NCI-H1092 treated with DMSO at 0.1 percent for 48 hours (cell line): ENCODE measurements at regions not wholly inside any gene's neighbourhood (a gene's known extent, or its start where the extent isn't known, plus 50 kb on each side); places are given as distances from the start of the nearest gene placed in this dataset.
"Not testable (repeated sequence)": the region's sequence is repeated elsewhere in the genome, so short reads cannot be mapped to it uniquely, and the experiment has no call there.

ENCODE experiments used
- DNase-seq: peaks from one replicate; lab custom pipeline; 2025; lab: John Stamatoyannopoulos, UW

DNA sequence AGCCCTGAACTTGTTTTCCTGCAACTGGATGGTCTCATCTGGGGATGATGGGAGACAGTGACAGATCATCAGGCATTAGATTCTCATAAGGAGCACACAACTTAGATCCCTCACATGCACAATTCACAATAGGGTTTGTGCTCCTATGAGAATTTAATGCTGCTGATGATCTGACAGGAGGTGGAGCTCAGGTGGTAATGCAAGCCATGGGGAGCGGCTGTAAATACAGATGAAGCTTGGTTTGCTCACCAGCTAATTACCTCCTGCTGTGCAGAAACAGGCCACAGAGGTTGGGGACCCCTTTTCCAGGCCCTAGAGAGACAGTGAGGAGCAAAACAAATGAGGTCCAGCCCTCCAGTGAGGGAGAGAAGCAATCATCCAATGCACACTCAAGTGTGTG is 168.6 kb downstream of the RGS9 start:
- DNase-seq = no peak

DNA sequence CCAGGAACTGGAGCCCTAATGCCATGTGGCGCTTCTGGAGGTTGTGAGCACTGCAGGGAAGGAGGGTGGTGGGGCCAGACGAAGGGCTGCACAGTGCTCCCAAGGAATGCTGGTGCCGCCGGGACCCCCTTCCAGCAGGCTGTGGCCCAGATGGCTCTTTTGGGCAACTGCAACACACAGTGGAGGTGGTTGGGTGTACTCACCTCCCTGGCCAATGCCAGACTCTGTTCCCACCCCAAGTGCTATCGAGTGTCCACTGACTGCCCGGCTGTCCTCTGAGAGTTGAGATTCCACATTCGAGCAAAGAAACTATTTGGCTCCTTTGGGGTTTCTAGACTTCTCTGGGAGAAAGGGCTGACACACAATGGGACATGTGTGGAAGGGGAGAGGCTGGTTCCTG is 167.9 kb downstream of the RGS9 start:
- no peak for DNase-seq

DNA sequence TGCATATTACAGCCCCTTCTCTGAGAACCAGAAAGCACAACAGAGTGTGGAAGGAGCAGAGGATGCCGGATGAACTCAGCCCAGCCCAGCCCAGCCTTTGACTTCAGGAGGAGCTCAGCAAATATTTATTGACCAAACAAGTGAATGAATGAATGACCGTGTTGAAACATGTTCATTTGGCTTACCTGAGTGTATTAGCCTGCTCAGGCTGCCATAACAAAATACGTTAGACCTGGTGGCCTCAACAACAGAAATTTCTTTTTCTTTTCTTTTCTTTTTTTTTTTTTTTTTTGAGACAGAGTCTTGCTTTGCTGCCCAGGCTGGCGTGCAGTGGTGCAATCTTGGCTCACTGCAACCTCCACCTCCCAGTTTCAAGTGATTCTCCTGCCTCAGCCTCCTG is 164.7 kb downstream of the RGS9 start:
- DNase-seq = not testable (repeated sequence)

DNA sequence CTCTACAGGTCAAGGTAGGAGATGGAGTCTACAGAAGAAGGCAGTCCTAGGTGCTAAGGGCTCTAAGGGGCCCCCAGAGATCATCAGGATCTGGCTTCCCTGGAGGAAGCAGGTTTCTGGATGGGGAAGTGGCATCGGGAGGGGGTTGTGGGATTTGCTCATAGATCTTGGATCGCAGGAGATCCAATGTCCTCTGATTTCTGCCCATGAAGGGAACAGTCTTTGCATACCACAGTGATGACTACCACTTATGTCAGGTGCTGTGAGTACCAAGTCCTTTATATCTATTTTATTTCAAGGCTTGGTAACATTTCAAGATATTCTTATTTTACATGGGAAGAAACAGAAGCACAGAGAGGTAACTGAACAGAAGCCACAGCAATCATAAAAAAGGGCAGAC is 164.0 kb downstream of the RGS9 start:
- no peak for DNase-seq

DNA sequence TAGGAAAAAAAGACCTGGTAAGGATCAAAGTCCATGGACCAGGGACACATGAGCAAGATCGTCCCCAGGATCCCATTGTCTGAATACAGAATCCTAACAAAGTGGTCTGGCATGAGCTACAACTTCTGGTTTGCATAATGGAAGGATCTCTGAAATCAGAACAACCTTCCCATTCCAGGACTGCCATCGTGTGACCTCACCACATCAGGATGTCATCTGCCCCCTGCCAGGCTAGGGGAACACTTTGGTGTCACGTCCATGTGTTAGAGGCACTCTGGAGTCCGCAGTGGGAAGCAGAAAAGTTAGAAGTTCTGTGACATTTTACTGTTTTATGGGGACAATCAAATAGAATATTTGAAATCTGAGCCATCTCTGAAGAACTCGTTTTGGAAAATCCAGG is 160.7 kb downstream of the RGS9 start:
- DNase-seq = no peak

DNA sequence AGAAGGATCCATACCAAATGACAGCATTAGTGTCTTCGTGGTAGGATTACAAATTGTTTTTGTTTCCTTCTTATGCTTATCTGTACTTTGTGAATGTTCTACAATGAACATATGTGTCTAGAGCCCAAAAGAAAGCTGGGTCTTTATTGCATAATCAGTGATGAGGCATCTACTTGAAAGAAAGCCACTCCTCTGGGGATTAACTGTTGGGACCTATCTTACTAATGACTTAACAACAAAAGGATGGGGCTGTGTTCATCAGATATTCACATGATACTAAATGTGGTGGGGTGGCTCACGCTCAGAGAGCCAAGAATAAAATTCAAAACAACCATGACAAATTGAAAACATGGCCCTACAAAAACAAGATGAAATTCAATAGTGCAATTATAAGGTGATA is 160.2 kb downstream of the RGS9 start:
- no peak for DNase-seq

DNA sequence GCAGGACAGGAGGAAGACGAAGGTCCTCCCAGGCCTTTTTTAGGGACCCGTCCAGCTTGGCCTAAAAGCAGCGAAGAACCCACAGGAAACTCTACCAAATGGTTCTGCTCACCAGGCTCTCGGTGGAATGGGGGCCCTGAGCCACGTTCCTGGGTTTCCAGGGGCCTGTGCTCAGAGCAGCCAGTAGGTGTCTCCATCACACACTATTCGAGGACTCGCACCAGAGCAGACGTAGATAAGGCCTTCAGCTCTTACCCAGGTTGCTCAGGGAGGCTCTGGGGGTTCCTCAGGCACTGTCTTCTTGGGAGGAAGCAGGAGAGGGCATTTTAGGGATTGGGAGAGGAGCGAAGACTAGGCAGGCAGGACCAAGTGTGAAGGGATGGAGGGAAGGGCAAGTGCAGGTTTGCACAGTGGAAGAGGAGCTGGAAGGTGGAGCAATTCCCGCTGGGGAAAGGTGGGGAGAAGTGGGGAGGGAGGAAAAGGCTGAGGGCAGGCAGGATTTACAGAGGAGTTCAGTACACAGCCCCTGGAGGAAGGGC is 157.1 kb downstream of the RGS9 start:
- peak; percentile 62 for DNase-seq

DNA sequence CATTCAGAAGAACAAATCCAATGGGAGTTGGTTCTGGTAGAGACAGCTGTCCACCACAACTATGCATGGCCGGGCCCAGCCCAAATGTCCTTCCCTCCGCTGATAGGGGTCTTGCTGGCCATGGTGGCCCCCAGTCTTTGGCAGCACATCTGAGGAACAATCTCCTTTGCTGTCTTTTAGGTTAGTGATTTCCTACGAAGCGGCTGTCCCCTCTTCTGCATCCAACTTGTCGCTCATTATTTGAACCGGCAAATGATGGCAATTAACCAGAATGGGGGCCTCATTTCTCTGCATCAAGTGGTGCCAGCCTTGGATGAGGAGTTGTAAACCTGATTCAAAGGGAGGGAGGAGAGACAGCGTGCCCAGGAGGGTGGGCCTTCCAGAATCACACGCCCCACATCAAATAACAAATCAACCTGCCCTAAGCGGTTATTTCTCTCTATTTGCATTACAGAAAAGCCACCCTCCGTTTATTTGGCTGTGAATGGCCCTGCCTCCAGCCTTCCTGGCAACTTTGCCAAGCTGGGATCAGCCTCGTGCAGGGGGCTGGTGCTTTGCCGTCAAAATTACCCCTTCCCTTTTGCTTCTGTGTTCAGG is 156.5 kb downstream of the RGS9 start:
- DNase-seq = no peak

DNA sequence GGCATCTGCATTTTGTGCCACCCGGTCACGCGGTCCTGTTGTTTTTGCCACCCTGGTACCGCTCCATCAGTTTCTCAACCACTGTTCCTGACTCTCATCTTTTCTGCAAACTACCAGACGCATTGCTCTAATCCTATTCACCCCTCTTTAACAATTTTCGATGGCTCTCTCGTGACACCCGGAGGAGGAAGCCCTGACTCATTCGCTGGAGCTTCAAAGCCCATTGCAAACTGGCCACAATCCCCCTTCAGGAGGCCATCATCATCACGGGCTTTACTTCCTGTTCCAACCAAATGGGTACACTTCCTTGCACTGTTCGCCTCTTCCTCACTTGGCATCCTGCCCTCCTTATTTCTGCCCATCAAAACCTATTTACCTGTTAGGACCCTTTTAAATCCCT is 155.3 kb downstream of the RGS9 start:
- no peak for DNase-seq

DNA sequence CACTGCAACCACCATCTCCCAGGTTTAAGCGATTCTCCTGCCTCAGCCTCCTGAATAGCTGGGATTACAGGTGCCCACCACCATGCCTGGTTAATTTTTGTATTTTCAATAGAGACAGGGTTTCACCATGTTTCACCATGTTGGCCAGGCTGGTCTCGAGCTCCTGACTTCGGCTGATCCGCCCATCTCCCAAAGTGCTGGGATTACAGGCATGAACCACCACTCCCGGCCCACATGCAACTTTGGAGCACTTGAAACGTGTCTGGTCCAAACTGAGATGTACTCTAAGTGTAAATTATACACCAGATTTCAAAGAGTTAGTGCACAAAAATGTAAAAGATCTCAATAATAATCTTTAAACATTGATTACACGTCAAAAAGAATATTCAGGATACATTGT is 154.1 kb downstream of the RGS9 start:
- not testable (repeated sequence) for DNase-seq

DNA sequence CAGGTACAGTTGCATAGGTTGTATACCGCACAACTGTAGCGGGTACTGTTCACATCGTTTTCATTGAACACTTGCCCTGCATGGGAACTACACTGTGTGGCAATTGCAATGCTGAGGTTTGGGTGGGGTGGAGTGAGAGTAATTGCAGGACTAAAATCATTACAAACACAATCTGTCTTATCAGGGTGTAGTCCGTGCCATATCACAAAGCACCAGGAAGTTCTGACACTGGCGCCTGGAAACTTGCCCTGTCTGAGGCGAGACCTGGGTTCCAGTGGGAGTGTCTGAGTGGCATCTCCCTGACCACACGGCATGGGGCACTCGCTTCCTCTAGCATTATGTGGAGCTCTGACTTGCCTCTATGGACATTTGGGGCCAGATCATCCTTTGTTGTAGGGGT is 153.4 kb downstream of the RGS9 start:
- no peak for DNase-seq

DNA sequence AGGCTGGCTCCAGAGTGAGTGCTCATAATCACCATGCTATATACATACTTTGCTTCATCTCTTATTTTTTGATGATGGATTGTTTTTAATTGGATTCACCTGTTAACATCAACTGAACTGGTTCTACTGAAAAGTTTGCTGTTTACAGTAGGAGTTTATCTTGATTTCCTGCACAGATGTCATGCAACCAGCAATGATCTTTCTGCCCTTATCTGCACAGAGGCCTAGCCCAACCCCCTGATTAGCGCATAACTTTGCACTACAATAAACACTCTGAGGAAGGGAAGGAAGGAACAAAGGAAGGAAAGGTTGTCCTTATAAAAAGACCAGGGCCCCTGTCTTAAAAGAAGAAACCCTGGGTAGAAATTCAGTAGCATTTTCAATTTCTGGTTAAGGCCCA is 152.9 kb downstream of the RGS9 start:
- no peak for DNase-seq

DNA sequence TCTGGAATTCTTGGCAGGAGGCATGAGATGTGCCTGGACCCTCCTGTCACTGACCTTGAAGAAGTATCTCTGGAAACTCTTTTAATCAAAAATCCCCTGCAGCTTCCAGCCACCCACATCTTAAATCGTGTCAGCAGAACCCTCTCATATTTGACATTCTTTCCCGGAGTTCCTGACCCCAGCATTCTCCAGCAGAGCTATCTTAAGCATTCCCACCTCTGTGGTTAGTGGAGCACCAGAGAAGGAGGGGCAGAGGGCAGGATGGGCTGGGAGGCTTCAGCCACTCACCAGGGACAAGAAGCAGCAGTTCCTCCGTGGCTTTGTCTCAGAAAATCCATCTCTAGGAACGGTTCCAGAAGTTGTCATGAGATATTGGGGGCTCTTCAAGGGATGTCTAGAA is 149.9 kb downstream of the RGS9 start:
- no peak for DNase-seq

DNA sequence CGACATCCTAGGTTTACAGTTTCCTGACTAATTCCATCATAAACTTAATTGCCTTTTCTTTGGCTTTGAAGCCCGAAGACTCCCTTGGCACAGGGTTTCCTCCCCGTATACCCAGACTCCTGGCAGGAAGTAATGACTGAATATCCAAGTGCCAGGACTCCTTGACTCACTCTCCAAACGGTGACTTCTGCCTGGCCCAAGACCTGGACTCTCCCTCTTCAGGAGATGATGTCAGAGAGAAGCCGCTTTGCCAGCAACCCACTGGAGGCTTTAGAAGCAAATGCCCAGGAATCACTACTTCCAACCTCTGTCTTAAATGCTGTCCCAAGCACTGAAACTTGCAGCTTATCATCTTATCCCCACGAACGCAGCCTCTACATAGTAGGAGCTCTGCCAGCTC is 146.5 kb downstream of the RGS9 start:
- no peak for DNase-seq

DNA sequence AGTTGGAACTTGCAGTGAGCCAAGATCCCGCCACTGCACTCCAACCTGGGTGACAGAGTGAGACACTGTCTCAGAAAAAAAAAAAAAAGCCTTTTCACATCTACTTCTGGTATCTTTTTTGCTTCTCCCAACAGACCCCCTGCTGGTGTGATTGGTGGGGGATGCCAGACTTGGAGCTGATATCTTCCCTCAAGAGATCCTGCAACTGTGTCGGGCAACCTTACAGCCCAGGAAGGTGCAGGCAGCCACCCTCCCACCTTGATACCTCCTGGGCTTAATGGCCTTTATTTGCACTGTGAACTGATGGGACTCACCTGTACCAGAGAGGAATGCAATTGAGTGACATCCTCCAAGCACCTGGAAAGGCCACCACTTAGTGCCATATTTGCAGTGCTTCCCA is 142.3 kb downstream of the RGS9 start:
- DNase-seq = no peak

DNA sequence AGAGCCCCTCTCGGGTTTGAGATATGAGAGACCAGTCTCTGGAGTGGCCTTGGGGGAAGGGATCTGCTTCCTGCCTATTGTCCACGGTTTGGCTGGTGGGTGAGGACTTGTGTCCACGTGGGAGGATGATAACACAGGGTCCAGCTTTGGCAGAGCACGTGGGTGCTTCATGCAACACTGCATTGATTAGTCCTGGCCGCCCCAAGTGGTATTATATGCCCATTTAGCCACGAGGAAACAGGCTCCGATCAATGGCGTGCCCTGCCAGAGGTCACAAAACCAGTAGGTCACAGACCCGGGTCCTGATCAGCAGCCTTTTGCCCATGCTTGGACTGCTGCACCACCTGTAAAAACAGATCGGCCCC is 141.6 kb downstream of the RGS9 start:
- DNase-seq = no peak

DNA sequence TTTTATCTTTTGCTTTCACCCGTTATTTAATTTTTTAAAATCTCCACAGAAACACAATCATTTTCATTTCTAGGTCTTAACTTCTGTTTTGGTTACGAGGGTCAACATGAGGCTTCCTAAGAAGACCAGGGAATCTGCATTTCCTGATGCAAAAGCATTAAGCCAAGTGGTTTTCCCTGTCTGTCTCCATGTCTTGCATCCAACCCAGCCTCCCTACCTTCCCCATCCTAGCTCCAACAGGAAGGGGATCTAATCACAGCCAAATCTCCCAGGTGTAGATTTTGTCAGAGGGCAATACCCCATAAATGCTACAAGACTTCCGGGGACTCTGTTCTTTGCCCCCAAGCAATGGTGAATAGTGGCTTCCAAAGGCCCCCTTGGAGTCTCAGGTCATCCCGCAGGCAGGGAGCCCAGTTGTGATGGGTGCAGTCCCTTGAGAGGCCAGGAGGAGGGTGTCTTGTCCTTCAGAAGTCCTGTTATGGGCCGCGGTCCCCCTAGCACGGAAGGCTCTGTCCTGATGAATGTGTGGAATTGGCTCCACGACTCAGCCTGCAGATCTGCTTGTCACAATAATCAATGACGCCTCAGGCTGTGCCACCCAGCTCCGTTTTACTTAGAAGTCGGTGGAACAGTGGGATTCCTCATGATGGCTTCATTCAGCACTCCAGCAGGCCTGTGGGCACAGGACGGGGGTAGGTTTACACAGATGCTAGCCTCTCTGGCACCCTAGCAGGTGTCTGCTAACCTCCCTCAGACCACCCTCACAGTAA is 141.1 kb downstream of the RGS9 start:
- peak; percentile 55 for DNase-seq

DNA sequence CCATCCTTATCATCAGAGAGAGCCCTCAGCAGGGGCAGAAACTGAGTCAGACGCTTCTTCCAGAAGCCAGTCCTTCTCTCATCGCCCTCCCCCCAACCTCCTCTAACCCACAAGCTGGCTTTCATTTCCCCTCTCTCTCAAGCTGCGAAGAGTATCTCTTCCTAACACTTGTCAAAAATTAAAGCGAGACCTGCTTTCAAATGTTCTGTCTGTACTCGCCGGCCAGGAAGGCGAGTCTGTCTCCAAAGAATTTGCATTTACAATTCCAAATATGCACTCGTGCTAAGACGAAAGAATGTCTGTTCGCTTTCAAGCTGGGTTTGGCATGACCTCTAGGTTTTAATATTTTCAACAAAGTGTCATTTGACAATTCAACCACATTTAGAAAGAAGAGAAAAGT is 140.4 kb downstream of the RGS9 start:
- no peak for DNase-seq
